Right ventricle myocardium inferior (tissue), 1 donor: ENCODE measurements at regions not wholly inside any gene's neighbourhood (a gene's known extent, or its start where the extent isn't known, plus 50 kb on each side); places are given as distances from the start of the nearest gene placed in this dataset.
"Not testable (repeated sequence)": the region's sequence is repeated elsewhere in the genome, so short reads cannot be mapped to it uniquely, and the experiment has no call there.

Source experiments
- ATAC-seq: fragments of 200-7000 bp; cut with Tn5 transposase; one replicate; pipeline ENCODE4 v1.9.1; 2020; ENCODE audit warnings: mild to moderate bottlenecking, moderate library complexity
- DNase-seq: peaks from one replicate; pipeline ENCODE4 v3.0.0; 2021; ENCODE audit errors: missing footprints
- intact Hi-C: fragments of 100-400 bp; cut with DNase I; formaldehyde crosslinking; loops from one replicate; pipeline ENCODE4 v1.11.0; 2022
- donor health status: DM: no; HTN: yes; CAD: no; lungs with severe emphysema.

DNA sequence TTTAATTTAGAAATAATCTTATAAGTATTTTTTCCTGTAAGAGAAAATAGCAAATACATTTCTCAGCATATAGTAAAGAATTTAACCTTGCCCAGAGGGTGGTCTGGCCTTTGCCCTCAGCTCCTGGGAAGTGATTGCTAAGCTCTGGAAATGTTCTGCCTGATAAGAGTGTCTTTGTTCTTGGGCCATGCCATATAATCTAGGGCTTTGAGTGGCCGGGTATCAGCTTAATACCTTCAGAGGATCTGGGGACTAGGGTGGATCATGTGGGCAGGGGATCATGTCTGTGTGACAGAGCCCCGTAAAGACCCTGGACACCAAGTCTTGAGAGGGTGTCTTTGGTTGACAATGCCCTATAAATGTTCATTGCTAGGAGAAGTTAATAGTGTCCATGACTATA, 1032.4 kb upstream of the MIR17HG start:
- no peak for DNase-seq
- no peak for ATAC-seq
- intact Hi-C loops = no loop called here

DNA sequence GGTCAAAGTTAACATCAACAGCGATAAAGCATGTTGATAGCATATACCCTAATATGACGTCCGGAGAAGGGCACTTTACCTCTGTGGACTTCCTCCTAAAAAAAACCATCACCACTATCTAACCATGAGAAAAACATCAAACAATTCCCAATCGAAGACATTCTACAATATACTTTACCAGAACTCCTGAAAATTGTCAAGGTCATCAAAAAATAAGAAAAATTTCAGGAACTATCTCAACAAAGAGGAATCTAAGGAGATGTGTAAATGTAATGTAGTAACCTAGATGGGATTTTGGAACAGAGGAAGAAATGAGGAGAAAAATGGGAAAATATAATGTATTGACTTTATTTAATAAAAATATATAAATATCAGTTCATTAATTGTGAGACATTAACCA, 1026.8 kb upstream of the MIR17HG start:
- ATAC-seq (no peak), DNase-seq (no peak)
- intact Hi-C loops = no loop called here

DNA sequence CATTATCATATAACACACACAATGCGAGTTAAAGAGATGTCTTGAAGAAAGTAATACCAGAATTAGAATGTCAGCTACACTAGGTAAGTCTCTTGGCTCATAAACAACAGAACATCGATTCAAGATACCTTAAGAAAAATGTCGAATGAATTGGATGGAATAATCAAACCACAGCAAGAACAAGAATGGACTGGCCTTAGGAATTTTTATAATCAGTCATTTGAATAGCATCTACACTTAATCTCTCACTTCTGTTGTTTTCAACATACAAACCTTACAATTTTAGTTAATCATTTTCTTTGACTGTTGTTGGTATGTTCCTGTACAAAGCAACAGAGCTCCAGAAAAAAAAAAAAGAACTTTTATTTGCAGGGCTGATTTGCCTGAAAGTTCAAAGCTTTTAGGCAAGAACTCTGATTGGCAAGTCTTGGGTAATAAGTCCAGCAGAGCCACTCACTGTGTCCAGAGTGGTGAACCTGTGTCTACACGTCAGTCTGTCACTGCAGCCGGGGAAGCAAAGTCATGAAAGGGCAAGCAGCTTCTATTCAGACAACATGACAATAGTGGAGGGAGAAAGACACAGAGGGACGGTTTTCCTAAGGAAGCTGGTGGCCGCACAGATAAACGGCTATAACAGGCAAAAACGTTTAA, 1026.1 kb upstream of the MIR17HG start:
- intact Hi-C loops = no loop called here
- DNase-seq (no peak), ATAC-seq (no peak)

DNA sequence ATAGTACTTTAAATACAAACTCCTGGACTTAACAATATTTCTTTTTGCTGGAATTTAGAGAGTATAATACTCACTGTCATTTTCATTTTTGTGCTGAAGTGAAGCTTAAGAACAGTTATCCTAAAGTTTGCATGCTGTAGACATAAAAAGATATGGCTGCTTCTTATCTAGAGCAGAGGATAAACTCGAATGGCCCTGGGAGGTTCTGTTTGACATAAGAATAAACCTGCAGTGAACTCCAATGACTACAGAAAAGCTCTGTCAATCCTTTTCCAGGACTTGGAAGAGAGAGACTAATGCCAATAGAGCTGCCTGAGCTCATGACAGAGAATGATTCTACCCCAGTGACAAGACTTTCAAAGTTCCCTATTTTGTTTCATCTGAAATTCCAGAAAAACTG, 1017.8 kb upstream of the MIR17HG start:
- DNase-seq (no peak), ATAC-seq (no peak)
- intact Hi-C loops = no loop called here

DNA sequence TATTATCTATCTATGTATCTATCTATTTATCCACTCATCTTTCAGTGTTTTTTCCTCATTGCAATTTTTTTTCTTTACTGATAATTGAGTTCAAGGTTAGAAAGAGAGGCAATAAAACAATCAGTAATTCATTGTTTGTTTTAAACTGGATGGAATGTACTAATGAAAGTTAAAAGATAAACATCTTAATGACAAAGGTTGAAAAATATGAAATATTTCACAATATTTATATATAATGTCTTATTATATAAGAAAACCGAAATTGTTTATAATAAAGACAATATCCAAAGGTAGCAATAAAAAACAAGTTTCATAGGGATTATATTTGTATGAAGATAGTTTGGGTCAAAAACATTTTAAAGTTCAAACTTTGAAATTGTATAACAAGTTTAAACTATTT, 1015.5 kb upstream of the MIR17HG start:
- intact Hi-C loops = no loop called here
- ATAC-seq = no peak
- no peak for DNase-seq

DNA sequence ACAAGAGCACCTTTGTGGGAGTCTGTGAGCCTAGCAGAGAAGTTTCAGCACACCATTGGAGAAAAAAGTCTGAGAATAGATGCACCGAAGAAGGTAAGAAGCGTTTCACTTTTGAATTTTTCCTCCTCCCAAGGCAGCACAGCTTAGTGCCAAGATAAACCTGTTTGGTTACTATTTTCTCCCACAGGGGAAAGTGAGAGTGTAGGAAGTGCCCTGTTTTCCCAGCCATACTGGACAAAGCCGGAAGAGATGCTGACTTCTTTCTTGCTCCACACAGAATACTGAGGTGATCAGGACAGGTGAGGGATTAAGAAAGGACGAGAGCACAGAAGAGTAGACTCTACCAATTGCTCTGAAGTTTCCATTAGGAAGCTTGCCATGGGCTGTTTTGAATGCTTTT, 1011.0 kb upstream of the MIR17HG start:
- ATAC-seq (no peak), DNase-seq (no peak)
- intact Hi-C loops = no loop called here

DNA sequence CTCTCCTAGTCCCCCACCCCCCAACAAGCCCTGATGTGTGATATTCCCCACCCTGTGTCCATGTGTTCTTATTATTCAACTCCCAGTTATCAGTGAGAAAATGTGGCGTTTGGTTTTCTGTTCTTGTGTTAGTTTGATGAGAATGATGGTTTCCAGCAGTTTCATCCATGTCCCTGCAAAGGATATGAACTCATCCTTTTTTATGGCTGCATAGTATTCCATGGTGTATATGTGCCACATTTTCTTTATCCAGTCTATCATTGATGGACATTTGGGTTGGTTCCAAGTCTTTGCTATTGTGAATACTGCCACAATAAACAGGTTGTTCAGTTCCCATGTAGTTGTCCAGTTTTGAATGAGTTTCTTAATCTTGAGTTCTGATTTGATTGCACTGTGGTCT, 1006.1 kb upstream of the MIR17HG start:
- intact Hi-C loops, DNase-seq, ATAC-seq: not testable (repeated sequence)

DNA sequence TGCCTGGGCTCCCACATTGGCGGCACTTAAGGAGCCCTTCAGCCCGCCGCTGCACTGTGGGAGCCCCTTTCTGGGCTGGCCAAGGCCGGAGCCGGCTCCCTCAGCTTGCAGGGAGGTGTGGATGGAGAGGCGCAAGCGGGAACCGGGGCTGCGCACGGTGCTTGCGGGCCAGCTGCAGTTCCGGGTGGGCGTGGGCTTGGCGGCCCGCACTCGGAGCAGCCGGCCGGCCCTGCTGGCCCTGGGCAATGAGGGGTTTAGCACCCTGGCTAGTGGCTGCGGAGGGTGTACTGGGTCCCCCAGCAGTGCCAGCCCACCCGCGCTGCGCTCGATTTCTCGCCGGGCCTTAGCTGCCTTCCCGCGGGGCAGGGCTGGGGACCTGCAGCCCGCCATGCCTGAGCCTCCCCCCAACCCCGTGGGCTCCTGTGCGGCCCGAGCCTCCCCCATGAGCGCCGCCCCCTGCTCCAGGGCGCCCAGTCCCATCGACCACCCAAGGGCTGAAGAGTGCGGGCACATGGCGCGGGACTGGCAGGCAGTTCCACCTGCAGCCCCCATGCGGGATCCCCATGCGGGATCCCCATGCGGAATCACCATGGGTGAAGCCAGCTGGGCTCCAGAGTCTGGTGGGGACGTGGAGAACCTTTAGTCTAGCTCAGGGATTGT, 998.9 kb upstream of the MIR17HG start:
- intact Hi-C loops, DNase-seq, ATAC-seq: not testable (repeated sequence)

DNA sequence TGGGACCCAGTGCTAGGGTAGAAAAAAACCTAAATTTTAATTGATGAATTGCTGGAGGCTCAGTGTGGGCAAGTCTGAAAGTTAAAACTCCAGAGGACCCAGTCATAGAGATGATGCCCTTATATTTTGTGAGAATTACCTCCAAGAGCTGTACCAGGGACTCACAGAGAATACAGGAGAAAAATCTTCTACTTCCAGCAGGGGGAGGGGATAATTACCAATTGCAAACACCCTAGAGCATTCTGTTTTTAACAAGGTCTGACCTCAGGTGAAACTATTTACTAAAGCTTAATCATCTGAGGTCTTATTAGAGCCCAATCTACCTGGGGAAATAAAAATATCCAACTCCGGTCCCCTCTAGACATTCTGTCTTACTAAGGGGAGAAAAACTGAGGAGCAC, 994.7 kb upstream of the MIR17HG start:
- ATAC-seq (no peak), DNase-seq (no peak)

DNA sequence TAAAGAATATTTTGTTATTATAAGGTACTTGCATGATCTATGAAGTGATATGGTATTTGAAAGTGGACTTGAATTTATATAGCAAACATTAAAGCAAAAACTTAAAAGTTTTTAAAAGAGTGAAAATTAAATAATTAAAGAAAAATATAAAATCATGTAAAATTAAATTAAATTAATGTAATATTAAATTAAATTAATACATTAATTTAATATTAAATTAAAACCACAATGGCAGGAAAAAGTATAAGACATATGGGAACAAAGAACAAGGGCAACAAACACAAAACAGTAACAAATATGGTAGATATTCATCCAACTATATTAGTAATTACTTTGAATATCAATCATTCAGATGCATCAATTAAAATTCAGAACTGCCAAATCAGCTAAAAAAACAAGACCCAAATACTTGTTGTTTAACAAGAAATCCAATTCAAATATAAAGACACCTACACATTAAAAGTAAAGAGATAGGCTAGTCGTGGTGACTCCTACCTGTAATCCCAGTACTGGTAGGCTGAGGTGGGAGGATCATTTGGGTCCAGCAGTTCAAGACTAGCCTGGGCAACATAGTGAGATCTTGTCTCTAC, 992.2 kb upstream of the MIR17HG start:
- DNase-seq (no peak), ATAC-seq (no peak)
- intact Hi-C loops = no loop called here

More for the DNA sequence above, 994.7 kb upstream of the MIR17HG start:
- intact Hi-C loops = no loop called here

DNA sequence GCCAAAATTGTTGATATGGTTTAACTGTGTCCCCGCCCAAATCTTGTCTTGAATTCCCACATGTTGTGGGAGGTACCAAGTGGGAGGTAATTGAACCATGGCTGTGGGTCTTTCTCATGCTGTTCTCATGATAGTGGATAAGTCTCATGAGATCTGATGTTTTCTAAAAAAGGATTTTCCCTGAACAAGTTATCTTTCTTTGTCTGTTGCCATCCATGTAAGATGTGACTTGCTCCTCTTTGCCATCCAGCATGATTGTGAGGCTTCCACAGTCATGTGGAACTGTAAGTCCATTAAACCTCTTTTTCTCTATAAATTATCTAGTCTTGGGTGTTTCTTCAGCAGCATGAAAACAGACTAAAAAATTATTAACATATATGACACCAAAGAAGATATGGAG, 986.7 kb upstream of the MIR17HG start:
- intact Hi-C loops = loop anchor here (10.0 kb wide), 1 partner anchor 406 kb away; no protein-coding TSS in a partner anchor
- no peak for DNase-seq
- no peak for ATAC-seq

DNA sequence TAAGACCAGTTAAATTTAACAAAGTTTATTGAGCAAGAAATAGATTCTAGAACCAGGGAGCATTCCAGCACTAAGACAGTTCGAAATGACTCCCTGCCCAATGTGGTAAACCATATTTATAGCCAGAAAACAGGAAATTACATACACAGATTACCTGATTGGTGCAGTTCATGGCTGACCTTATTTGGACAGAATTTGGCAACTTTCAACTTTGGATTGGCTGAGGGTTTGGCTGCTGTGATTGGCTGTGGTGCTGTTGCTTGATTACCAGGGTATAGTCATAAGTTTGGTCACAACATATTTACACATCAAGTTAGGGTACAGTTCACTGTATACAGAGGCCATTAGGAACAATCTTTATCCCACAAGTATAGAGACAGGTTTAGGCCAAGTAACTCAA, 984.8 kb upstream of the MIR17HG start:
- no peak for DNase-seq
- intact Hi-C loops = loop anchor here (10.0 kb wide), 1 partner anchor 408 kb away; no protein-coding TSS in a partner anchor
- ATAC-seq = no peak

DNA sequence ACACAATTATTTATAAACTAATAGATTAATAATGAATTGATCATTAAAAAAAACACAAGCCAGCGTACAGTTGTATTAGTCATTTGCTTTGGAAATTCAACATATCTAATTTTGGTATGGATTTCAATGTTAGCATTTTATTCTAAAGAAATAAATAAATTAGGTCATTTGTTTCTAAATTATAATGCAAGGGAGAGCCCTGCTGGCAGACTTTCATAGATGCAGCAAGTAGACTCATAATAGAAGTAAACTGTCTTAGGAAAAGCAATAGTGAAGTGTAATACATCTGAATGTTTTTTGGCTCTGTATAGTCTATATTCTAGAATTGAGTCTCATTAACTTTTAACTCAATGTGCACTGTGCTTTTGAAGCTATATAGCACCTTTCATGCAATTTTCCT, 982.4 kb upstream of the MIR17HG start:
- ATAC-seq (no peak), DNase-seq (no peak)
- intact Hi-C loops = loop anchor here (10.0 kb wide), 1 partner anchor 410 kb away; no protein-coding TSS in a partner anchor

DNA sequence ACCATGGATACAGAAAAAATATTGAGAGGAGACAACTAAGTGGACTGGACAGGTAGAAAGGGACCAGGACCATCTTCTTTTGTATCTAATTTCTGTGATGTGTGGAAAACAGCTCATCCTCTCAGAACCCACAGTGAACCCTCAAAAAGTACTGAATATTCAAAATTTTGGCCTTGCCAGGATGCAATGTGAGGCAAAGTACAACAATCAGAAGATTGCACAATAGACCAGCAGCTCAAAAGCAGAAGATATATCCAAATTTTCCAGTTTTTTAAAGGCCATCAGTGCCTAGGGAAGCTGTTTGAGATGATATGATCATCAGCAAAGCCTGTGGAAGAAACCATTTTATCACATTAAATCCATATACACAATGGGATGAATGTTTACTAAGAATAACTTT, 973.3 kb upstream of the MIR17HG start:
- no peak for DNase-seq
- intact Hi-C loops = loop anchor here (10.0 kb wide), 1 partner anchor 491 kb away; no protein-coding TSS in a partner anchor
- ATAC-seq = no peak

DNA sequence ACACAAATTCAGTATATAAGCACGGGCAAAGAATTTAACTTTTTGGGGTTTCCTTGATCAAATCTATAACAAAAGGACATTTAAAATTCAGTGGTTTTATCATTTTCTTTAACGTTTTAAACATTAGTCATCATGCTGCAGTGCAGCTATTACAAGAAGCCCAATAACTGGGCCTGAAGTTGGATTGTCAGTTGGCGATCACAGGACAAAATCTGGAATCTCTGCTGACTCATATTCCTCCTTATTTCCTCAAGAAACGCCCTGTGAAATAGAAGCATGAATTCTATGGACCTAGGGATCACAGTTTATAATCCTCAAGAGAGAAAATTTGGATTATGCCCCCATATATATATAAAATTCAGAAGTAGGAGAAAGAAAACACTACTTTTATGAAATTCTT, 971.6 kb upstream of the MIR17HG start:
- intact Hi-C loops = loop anchor here (10.0 kb wide), 1 partner anchor 489 kb away; no protein-coding TSS in a partner anchor
- no peak for ATAC-seq
- DNase-seq = no peak

DNA sequence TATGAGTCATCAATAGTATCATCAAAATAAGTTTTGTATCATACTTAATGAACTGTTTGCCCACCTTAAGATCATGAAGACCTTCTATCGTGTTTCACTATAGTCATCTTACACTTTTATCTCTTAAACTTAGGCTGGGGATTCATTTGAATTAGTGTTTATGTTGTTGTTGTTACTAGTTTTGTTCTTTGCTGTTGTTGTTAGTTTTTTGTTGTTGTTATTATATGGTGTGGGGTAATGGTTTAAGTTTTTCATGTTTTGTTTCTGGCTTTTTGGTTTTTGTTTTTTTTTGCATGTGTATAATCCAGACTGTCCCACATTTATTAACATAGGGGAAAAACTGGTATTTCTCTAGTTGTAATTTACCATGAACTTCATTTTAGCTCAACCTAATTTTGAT, 965.1 kb upstream of the MIR17HG start:
- no peak for ATAC-seq
- no peak for DNase-seq
- intact Hi-C loops = no loop called here

DNA sequence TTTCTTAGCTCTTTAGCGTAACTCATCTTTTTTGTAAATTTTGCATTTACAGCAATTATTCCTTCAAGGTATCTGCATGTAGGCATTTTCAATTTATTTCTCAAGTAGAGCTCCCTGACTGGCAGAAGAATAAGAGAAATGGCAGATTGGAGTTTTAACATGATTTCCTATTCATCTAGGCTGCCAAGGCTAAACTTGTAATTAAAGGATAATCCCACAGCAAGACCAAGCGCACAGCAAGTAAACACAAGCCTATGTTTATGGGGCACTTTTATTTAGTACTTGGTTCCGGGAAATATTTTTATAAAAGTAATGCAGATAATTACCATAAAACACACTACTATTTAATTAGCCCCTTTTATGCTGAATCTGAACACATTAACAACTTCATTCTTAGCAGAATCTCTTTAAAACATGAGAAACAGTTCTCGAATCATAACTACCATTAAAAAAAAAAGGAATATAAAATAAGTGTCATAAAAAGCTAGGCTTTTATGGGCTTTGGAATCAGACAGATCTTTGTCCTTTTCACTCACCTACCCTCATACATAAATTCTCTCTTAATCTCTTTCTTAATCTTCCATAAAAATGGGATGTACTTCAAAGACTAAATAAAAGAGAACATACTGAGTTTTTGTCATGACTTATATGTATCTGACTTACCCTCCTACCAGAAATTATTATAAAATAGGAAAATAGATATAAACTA, 961.6 kb upstream of the MIR17HG start:
- no peak for DNase-seq
- ATAC-seq = no peak
- intact Hi-C loops = no loop called here

DNA sequence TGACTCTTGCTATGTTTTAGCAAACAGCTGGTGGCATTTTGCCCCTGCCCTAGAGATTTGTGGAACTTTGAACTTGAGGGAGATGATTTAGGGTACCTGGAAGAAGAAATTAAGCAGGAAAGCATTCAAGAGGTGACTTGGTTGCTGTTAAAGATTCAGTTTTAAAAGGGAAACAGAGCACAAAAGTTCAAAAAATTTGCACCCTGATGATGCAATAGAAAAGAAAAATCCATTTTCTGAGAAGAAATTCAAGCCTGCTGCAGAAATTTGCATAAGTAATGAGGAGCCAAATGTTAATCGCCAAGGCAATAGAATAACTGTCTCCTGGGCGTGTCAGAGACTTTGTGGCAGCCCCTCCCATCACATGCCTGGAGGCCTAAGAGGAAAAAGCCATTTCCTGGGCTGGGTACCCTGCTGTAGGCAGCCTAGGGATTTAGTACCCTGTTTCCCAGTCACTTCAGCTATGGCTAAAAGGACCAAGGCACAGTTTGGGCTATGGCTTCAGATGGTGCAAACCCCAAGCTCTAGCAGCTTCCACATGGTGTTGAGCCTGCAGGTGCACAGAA, 958.5 kb upstream of the MIR17HG start:
- intact Hi-C loops = no loop called here
- ATAC-seq (no peak), DNase-seq (no peak)

DNA sequence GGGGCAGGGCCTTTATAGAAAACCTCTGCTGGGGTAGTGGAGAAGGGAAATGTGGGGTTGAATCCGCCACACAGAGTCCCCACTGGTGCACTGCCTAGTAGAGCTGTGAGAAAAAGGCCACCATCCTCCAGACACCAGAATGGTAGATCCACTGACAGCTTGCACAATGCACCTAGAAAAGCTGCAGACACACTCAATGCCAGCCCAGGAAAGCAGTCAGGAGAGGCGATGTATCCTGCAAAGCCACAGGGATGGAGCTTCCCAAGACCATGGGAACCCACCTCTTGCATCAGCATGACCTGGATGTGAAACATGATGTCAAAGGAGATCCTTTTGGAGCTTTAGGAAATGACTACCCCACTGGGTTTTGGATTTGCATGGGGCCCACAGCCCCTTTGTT, 958.0 kb upstream of the MIR17HG start:
- DNase-seq = no peak
- no peak for ATAC-seq
- intact Hi-C loops = no loop called here
